ENCODE measurements at regions not wholly inside any gene's neighbourhood (a gene's known extent, or its start where the extent isn't known, plus 50 kb on each side); places are given as distances from the start of the nearest gene placed in this dataset.

DNA sequence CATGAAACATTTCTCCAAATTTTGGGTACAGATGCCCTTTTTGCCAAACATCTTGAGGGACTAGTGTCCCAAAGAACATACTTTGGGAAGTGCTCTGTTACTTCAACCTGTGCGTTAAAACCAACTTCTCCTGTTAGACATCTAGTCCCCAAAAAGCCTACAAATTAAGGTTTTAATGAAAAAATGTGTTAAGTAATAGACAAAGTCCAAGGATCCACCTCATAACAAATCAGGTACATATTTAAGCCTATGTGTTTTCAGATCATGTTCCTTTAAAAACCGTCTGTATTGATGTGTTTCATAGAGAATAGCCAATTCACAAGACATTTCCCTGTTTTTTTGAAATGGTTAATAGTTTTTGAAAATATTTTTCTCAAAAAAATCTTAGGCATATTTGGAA, 174.8 kb upstream of the FAM20A start:
- no peak overlapping the region for H2AFZ ChIP-seq
- H3K27me3 ChIP-seq = no peaks in the 10 kb centered on the region
- DNase-seq (ENCODE audit: low spot score) = no peak
- no peak overlapping the region for H3K4me3 ChIP-seq
- H4K20me1 ChIP-seq (ENCODE audit: insufficient read depth, poor library complexity, severe bottlenecking) = no peaks in the 10 kb centered on the region
- no peaks in the 10 kb centered on the region for H3K9me3 ChIP-seq (ENCODE audit: low read depth)
- H3K36me3 ChIP-seq (replicated peaks; ENCODE audit: insufficient read depth, low read depth) = no peaks in the 10 kb centered on the region
- H3K79me2 ChIP-seq = no peaks in the 10 kb centered on the region
- H3K4me2 ChIP-seq = no peak overlapping the region
- H3K27ac ChIP-seq = peak overlapping the region; percentile 73
- H3K4me1 ChIP-seq (ENCODE audit: insufficient read depth) = peaks cover 22% of the 10 kb centered on the region
- TF ChIP-seq EZH2phosphoT487 (IDR thresholded peaks at IDR 0.05; ENCODE audit: low read depth, severe bottlenecking, unreplicated experiment) (no peak), EZH2 (IDR thresholded peaks at IDR 0.05; ENCODE audit: borderline replicate concordance) (no peak), CTCF (IDR thresholded peaks at IDR 0.05; ENCODE audit: poor library complexity) (no peak)
- no peaks in the 10 kb centered on the region for H3K9me2 ChIP-seq (replicated peaks; ENCODE audit: insufficient read depth)
- WGBS (ENCODE audit: low lambda C conversion rate, missing lambda C conversion rate) = 97% methylated on average over 2 of the region's 2 CpGs

DNA sequence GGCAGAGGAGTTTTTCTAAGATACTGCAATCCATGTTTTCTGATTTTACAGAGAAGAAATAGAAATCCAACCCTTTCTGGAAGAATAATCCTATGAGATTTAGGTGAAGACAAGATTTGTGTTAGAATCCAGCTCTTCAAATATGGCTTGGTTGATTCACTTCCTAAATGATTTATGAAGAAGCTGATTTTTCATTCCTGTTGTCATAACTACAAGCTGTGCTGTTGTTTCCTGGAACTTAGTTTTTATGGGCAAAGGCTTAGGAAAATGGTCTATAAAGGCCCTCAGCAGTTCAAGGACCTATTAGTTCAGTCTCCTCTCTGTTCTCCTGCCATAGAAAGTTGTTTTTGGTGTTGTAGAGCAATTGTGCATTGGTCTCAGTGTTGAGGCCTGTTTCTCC, 174.2 kb upstream of the FAM20A start:
- DNase-seq (ENCODE audit: low spot score) = no peak
- H3K4me1 ChIP-seq (ENCODE audit: insufficient read depth) = peaks cover 22% of the 10 kb centered on the region
- no peak overlapping the region for H3K4me3 ChIP-seq
- peak overlapping the region; percentile 87 for H3K4me2 ChIP-seq
- no peaks in the 10 kb centered on the region for H3K36me3 ChIP-seq (replicated peaks; ENCODE audit: insufficient read depth, low read depth)
- no peak overlapping the region for H2AFZ ChIP-seq
- no peak for TF ChIP-seq CTCF (IDR thresholded peaks at IDR 0.05; ENCODE audit: poor library complexity)
- TF ChIP-seq EZH2 (IDR thresholded peaks at IDR 0.05; ENCODE audit: borderline replicate concordance) = no peak
- TF ChIP-seq EZH2phosphoT487 (IDR thresholded peaks at IDR 0.05; ENCODE audit: low read depth, severe bottlenecking, unreplicated experiment) = no peak
- no peaks in the 10 kb centered on the region for H3K9me3 ChIP-seq (ENCODE audit: low read depth)
- H3K79me2 ChIP-seq = no peaks in the 10 kb centered on the region
- no peaks in the 10 kb centered on the region for H4K20me1 ChIP-seq (ENCODE audit: insufficient read depth, poor library complexity, severe bottlenecking)
- H3K27ac ChIP-seq = peak overlapping the region; percentile 73
- no peaks in the 10 kb centered on the region for H3K9me2 ChIP-seq (replicated peaks; ENCODE audit: insufficient read depth)
- H3K27me3 ChIP-seq = no peaks in the 10 kb centered on the region

GRCh38 chr17:68771867-68772515, 170.8 kb upstream of the FAM20A start:
- no peaks in the 10 kb centered on the region for H3K79me2 ChIP-seq
- H2AFZ ChIP-seq = peak overlapping the region; percentile 4
- WGBS (ENCODE audit: low lambda C conversion rate, missing lambda C conversion rate) = 49% methylated on average over 8 of the region's 8 CpGs
- H4K20me1 ChIP-seq (ENCODE audit: insufficient read depth, poor library complexity, severe bottlenecking) = no peaks in the 10 kb centered on the region
- TF ChIP-seq EZH2phosphoT487 (IDR thresholded peaks at IDR 0.05; ENCODE audit: low read depth, severe bottlenecking, unreplicated experiment) = no peak
- TF ChIP-seq CTCF (IDR thresholded peaks at IDR 0.05; ENCODE audit: poor library complexity) = peak; percentile 64
- TF ChIP-seq EZH2 (IDR thresholded peaks at IDR 0.05; ENCODE audit: borderline replicate concordance) = no peak
- peak; percentile 59 for DNase-seq (ENCODE audit: low spot score)
- no peak overlapping the region for H3K4me3 ChIP-seq
- H3K4me2 ChIP-seq = peak overlapping the region; percentile 37
- no peaks in the 10 kb centered on the region for H3K36me3 ChIP-seq (replicated peaks; ENCODE audit: insufficient read depth, low read depth)
- no peak overlapping the region for H3K27ac ChIP-seq
- peaks cover 11% of the 10 kb centered on the region for H3K4me1 ChIP-seq (ENCODE audit: insufficient read depth)
- no peaks in the 10 kb centered on the region for H3K9me2 ChIP-seq (replicated peaks; ENCODE audit: insufficient read depth)
- H3K9me3 ChIP-seq (ENCODE audit: low read depth) = no peaks in the 10 kb centered on the region
- no peaks in the 10 kb centered on the region for H3K27me3 ChIP-seq

All from hepatocyte (in vitro differentiated cells).